AG04450 (cell line): ENCODE measurements at regions not wholly inside any gene's neighbourhood (a gene's known extent, or its start where the extent isn't known, plus 50 kb on each side); places are given as distances from the start of the nearest gene placed in this dataset.

Experiments
- CTCF ChIA-PET: fragments of 300-600, 350-600 bp; formaldehyde crosslinking; extraction: SDS; loops from one replicate; lab custom pipeline; 2022; ENCODE audit warnings: antibody characterized with exemption, inconsistent platforms; lab: Charles Lee
- POLR2A ChIA-PET: fragments of 350-600 bp; formaldehyde crosslinking; extraction: SDS; loops from one replicate; lab custom pipeline; 2021; ENCODE audit warnings: antibody characterized with exemption, inconsistent platforms; lab: Yijun Ruan, JAX
- DNase-seq: peaks from one replicate; pipeline ENCODE4 v3.0.0-alpha.2; 2011; ENCODE audit warnings: low read depth, low spot score
- H3K27ac ChIP-seq: one replicate; pipeline ENCODE4 v1.5.1; 2012; ENCODE audit warnings: low read depth, low read length, control low read depth
- H3K27me3 ChIP-seq: one replicate; pipeline ENCODE4 v1.6.0; 2012; ENCODE audit warnings: low read length; ENCODE audit not compliant: control insufficient read depth, insufficient read depth
- H3K4me3 ChIP-seq: 2 replicates; pipeline ENCODE4 v1.5.1; 2011; ENCODE audit warnings: mild to moderate bottlenecking, low read depth, low read length, control low read depth
- H3K9me3 ChIP-seq: 2 replicates; pipeline ENCODE4 v1.5.1; 2012; ENCODE audit warnings: low read length; ENCODE audit not compliant: control insufficient read depth, insufficient read depth
- CTCF ChIP-seq: IDR thresholded peaks from 2 replicates; pipeline ENCODE4 v1.5.1; 2011; ENCODE audit warnings: low read depth, low read length, control low read depth, inconsistent platforms

GRCh38 chr15:75131269-75131643 is 70.4 kb upstream of the C15orf39 start:
- no peak for DNase-seq
- no peak overlapping the region for H3K27ac ChIP-seq
- no peaks in the 10 kb centered on the region for H3K9me3 ChIP-seq
- H3K4me3 ChIP-seq: no peak overlapping the region
- TF ChIP-seq CTCF: no peak
- POLR2A ChIA-PET: no interaction called here
- CTCF ChIA-PET: no interaction called here
- H3K27me3 ChIP-seq: peaks cover 9% of the 10 kb centered on the region

GRCh38 chr15:75134748-75135147 is 66.9 kb upstream of the C15orf39 start:
- POLR2A ChIA-PET: no interaction called here
- H3K27me3 ChIP-seq: peaks cover 17% of the 10 kb centered on the region
- TF ChIP-seq CTCF: no peak
- no peak overlapping the region for H3K27ac ChIP-seq
- CTCF ChIA-PET: no interaction called here
- H3K4me3 ChIP-seq: no peak overlapping the region
- DNase-seq: no peak
- no peaks in the 10 kb centered on the region for H3K9me3 ChIP-seq

GRCh38 chr15:75136118-75136517 is 65.6 kb upstream of the C15orf39 start:
- peaks cover 8% of the 10 kb centered on the region for H3K9me3 ChIP-seq
- no peak overlapping the region for H3K4me3 ChIP-seq
- CTCF ChIA-PET: interaction anchor here (0.6 kb wide), 1 partner anchor 93 kb away, joined by 3 read pairs; no protein-coding TSS in a partner anchor
- POLR2A ChIA-PET: no interaction called here
- H3K27me3 ChIP-seq: peaks cover 15% of the 10 kb centered on the region
- TF ChIP-seq CTCF: no peak
- DNase-seq: no peak
- no peak overlapping the region for H3K27ac ChIP-seq

- ChIA-PET POLR2A (no interaction called here), CTCF (no interaction called here)
- Histone ChIP-seq H3K27ac (no peak overlapping the region), H3K4me3 (no peak overlapping the region), H3K27me3 (peaks cover 15% of the 10 kb centered on the region), H3K9me3 (peaks cover 14% of the 10 kb centered on the region)
- no peak for TF ChIP-seq CTCF
- DNase-seq: no peak
Observed at GRCh38 chr15:75136758-75137157, 64.9 kb upstream of the C15orf39 start.

GRCh38 chr15:75138016-75138999 is 63.4 kb upstream of the C15orf39 start:
- POLR2A ChIA-PET: no interaction called here
- Histone ChIP-seq H3K27ac (no peak overlapping the region), H3K9me3 (peaks cover 30% of the 10 kb centered on the region), H3K4me3 (no peak overlapping the region), H3K27me3 (peaks cover 15% of the 10 kb centered on the region)
- CTCF ChIA-PET: no interaction called here
- DNase-seq: no peak
- no peak for TF ChIP-seq CTCF
